Myocyte (in vitro differentiated cells): ENCODE measurements at regions not wholly inside any gene's neighbourhood (a gene's known extent, or its start where the extent isn't known, plus 50 kb on each side); places are given as distances from the start of the nearest gene placed in this dataset.

ENCODE experiments used
- DNase-seq: peaks from one replicate; pipeline ENCODE4 v3.0.0-alpha.2; 2012; ENCODE audit warnings: low read depth

DNA sequence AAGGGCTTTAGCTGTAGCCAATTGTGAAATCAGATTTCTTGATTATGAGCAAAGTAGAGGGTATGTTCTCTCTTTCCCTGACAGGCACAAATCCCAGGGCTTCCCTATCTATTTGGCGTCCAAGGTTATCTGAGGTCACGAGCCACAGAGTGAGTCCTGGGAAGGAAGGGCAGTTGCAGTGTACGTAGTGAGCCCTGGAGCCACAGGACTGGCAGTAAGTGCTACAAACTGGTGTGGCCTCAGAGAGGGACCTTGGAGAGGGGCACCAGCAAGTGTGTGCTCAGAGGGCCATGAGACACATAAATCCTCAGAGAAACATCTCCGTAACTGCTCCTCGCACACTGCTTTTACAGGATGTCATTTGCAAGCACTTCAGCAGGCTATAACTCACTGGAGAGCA is 115.5 kb upstream of the SH3BP4 start:
- no peak for DNase-seq

DNA sequence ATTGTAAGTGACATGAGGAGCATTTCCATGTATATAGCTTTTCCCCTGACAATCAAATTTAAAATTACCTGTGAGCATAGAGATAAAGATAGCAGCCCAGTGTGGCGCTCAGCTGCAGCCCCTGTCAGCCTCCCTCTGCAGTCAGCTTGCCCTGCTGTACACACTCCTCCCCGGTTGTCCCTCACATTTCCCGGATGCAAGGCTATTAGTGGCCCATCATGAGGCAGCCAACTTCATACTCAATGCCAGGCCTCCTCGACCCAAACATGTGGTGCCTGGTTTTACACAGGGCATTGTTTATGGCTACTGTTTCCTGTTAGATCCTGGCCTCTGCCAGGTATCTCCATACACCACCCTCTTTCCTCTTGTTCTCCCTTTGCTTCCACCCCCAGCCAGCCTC is 116.1 kb upstream of the SH3BP4 start:
- no peak for DNase-seq

DNA sequence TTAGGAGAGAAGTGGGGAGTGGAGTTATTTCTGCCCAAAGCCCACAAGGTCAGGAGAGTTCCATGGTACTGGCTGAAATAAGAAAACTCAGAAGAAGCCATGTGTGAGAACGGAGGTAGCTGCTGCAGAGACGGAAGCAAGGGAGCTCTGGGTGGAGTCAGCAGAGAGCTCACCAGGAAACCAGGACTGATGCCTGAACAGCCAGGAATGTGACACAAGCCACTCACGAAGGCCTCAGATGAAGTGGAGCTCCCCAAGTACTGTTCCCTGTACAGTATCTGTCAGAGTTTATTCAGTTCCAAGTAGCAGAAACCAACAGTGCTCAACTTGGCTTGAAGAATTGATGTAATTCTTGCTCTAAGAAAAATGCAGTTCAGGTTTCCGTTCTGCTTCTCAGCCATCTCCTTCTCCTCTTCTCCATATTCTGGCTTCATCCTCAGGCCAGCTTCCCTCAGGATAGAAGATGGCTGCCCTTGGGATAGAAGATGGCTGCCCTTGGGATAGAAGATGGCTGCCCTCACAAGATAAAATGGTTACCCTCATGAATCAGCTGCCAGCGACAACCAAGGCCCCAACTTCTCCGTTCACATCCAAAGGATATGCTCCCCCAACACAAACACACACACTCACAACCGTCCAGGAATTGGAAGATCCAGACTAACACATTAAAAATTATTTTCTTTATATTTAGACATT is 117.4 kb upstream of the SH3BP4 start:
- no peak for DNase-seq

DNA sequence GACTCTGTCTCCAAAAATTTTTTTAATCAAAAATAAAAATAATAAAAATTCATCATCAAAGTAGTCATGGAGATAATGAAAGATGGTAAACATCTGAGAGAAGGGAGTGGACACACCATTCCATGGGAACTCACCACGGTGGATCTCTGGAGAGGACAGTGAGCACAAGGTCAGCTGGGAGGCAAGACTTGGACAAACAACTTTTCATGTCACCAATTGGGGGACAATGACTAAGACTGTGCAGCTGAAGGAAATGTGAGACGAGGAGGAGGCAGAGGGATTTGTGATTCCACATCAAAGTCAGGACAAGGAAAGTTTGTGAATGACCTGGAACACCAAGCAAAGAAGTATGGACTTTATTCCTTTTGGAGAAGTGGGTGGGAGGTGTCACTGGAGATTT is 121.0 kb upstream of the SH3BP4 start:
- no peak for DNase-seq

DNA sequence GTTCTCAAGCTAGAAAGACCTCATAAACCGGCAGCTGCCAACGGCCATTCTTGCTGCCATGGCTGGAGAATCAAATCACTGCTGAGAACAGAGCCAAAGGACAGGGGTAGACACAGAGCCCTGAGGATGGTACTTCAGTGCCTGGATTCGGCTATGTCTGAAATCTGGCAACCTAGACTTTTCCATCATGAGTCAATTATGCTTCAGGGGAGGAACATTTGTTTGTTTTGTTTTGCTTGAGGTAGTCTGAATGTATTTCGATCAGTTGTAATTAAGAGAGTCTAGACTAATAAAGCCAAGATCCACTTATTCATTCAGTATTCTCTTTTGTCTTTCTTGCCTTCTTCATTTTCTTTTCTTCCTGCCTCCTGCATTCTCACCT is 122.8 kb upstream of the SH3BP4 start:
- no peak for DNase-seq

DNA sequence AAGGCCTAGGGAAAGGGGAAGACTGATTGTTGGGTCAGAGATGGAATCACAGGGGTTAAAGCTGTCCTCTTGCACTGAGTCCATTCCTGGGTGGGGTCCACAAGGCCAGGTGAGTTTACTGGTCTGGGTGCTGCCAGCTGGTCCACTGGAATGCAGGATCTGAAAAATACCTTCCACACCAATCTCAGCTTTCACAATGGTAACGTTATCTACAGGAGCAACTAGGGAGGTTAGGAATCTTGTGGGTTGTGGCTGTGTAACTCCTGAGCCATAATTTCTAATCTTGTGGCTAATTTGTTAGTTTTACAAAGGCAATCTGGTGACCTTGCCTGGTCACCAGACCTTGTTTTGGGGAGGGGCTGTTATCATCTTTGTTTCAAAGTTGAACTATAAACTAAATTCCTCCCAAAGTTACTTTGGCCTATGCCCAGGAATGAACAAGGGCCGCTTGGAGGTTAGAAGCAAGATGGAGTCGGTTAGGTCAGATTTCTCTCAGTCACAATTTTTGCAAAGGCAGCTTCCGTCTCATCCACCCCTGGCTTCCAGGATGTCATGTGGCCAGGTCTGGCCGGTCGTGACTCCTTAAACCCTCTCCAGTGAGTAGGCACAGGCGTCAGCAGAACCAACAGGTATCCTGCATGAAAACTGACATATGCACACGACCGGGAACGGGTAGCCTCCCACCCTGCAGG is 123.3 kb upstream of the SH3BP4 start:
- no peak for DNase-seq

DNA sequence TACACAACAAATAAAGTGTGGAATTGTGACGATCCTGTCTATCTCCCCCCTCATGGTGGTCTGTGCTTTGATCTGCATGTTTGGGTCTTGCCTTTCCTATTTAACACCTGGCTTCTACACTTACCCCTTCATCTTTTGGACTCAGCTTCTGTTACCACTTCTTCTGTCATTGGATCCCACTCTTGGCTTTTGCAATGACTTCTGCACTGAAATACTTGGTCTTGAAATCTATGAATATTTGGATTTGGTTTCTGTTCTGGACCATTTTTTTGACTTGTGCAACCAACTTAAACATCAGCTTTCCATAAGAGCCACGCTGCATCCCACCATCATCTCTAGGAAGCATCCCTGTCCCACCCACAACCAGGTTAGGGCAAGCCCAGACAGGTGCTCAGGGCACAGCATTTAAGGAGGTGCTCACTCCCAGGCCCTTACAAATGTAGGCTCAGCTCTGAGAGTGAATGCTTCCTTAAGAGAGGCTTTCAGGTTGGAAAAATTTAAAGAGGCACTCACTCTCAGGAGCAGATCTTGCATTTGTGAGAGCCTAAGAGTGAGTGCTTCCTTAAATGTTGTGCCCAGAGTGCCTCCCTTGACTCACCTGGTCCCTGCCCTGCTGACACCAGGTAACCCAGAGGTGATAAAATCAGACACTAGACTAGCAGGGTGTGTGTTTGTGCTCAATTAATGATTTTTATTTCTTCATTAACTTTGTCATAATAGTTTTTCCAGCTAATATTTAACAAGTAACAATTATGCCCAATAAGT is 124.5 kb upstream of the SH3BP4 start:
- DNase-seq: no peak

DNA sequence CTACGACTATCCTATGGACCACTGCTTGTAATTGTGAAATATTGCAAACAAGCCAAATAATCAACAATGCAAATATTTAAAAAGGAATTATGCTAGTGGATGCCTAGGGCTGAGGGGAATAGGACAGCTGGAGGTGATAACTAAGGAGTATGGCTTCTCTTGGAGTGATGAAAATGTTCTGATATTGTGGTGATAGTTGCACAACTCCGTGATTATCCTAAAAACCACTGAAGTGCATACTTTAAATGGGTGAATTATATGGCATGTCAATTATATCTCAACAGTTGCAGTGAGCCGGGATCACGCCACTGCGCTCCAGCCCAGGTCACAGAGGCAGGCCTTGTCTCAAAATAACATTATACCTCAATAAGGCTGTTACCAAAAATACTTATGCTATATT is 125.1 kb upstream of the SH3BP4 start:
- DNase-seq: no peak

DNA sequence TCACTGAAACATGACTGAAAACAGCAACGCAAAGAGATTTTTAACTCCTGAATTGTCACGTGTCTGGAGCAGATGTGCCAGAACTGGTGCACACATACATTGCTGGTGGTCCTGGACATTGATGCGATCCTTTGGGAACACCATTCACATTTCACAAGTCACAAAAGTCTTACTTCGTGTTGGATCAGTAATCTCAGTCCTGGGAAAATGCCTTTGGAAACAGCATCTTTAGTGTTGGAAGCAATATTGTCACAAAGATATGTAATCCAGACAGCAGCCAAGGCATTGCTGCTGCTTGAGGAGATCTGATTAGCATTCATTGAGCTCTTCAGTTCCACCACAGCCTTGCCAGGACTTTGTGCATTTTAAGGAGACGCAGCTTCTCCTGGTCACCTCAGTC is 126.2 kb upstream of the SH3BP4 start:
- DNase-seq: no peak

DNA sequence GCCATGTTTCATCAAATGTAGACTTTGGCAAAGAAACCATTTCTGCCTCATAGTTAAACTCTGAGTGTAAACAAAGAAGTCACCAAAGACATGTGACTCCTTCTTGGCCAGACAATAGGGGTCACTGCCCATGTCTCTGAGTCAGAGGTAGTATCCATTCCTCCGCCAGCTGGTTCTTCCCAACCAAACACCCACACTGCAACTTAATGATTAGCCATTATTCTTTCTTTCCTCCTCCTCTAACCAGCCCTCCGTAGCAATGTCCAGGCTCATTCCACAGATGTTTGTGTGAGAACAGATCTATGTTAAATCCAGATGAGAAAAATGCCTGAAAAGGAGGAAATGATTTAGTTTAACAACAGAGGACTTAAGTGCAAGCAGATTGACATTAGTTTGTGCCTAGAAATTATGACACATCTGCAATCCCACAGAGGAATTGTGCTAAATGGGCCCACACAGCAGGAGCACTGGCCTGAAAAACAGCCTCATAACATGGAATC is 127.9 kb upstream of the SH3BP4 start:
- peak; percentile 86 for DNase-seq

DNA sequence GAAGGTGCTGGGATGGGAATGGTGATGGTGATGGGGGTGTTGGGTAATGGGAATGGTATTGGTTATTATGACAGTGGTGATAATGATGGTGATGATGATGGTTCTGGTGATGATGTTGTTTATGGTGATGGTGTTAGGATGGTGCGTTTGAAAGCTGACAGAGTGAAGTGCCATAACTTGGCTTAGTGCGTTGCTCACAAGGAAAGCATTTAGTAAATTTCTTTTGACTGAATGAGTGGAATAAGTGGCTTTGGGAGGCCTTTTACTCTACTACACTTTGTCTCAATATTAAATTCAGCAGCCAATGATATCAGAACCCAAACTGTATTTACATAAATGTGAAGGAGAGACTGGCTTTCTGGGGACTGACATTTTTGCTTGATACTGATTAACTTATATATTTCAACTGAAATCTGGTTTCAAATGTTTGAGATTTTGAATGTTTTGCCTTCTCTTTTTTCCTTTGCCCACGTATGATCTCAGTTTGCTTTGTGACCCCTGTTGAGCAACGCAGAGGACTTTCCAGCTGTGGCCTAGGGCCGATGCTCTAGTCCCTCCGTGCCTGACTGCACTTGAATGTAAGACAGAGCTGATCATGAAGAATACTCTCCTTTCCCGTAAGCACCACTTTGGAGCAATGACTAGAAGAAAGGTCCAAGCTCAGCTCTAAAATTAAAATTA is 128.5 kb upstream of the SH3BP4 start:
- no peak for DNase-seq

DNA sequence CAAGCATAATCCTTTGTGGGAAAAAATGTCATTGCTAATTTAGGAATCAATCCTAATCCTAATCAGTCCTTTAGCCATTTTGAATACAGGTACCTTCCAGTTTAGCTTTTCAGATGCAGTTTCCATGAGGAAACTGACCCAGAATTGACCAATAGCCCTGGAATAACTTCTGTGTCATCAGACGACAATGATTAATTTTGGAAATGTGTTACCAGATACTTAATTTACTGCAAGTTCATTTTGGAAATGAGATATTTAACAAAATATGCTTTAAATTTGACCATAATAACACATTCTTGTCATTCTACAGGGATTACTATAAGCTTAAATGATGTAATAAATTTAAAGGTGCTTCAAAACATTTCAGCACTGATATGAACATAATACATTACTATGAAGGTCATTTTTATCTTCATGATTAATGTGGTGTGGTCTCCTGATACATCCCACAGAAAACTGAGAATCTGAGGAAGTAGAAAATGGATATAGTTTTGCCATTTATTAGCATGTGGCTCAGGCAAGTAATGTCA is 129.8 kb upstream of the SH3BP4 start:
- DNase-seq: no peak

DNA sequence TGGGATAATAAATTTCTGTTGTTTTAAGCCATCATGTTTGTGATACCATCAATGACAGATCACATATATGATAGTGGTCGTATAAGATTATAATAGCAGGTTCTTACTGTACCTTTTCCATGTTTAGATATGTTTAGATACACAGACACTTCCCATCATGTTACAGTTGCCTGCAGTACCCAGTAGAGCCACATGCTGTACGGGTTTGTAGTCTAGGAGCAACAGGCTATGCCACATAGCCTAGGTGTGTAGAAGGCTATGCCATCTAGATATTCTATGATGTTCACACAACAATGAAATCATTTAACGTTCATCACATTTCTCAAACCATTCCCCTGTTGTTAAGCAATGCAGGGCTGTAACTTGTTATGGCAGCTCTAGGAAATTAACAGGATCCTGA is 132.9 kb upstream of the SH3BP4 start:
- DNase-seq: no peak

DNA sequence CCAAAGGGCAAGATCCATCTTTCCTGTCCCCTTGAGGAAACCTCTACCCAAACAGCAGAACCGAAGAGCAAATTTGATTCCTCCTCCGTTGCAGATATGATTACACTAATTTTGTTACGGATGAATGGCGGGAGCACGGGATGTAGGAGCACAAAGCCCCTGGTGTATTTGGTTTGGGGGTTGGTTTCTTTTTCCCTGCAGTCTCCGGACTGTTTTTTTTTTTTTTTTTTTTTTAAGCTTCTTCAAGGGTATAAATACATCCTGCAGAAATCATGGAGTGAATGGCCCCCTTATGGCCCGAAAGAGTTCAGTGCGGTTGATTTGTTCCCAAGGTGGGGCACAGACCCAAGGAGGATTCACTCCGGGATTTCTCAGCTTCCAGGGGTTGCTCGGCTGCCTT is 135.3 kb upstream of the SH3BP4 start:
- no peak for DNase-seq

DNA sequence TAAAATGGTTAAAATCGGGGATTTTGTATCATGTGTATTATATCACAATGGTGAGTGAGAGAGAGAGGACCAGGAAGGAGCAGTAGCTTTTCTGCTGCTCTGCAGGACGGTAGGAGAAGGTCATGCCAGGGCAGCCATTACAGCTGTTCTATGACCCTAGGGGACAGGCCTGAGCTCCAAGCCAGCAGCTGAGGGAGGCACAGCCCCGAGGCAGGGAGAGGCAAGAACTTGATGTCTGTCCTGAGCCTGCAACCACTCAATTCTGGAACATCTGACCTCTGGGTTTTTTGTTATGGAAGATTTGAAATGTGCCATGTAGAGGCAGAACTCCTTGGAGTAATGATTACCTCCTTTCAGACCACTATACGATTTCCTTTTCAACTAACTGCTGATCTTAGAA is 135.8 kb upstream of the SH3BP4 start:
- peak; percentile 47 for DNase-seq

DNA sequence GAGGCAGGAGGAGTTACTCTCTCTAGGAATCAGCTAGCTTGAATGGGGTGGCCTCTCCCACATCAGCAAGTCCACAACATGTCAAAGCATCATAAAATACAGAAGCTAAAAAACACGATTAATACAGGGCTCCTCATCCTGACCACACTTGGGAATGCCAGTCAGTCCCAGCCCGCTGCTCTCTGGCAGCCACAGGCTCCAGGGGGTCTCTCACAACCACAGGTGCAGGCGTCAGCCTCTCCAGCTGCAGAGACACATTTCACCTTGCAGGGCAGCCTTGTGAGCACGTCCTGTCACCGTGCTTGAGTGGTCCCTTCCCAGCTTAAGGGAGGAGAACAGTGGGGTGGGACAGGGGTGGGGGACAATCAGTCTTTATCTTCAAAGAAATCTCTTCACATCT is 137.4 kb upstream of the SH3BP4 start:
- DNase-seq: no peak

DNA sequence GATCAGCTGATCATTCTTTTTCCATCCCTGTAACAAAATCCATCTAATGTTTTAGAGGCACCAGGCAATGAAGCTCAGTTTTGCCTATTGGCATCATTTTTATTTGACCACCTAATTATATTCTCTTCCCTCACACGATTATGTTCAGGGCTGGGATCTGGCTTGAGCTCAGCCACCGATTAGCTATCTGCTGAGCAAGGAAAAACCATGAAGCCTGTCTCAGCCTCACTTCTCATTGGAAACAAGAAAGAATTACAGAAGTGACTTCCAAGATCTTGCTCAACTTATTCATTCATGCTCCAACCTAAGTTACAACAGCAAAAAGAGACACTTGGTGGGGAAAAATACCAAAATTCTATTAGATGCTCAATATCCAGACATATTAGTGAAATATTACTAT is 139.0 kb upstream of the SH3BP4 start:
- DNase-seq: no peak

DNA sequence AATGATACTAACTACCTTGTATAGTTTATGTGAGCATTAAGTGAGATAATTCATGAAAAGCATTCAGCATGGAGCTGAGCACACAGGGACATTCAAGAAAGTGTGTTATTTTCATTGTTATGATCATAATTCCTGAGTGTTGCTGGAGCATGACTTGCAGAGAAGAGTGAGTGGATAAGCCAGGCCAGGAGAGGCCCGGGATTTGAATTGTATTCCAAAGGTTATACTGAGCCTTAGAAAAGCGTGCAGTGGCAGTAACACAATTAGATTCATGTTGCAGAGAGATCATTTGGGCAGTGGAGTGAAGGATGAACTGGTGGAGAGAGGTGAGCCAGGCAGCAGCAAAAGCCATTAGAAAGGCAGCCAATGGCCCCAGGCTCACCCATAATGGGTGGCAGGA is 142.9 kb upstream of the SH3BP4 start:
- no peak for DNase-seq

DNA sequence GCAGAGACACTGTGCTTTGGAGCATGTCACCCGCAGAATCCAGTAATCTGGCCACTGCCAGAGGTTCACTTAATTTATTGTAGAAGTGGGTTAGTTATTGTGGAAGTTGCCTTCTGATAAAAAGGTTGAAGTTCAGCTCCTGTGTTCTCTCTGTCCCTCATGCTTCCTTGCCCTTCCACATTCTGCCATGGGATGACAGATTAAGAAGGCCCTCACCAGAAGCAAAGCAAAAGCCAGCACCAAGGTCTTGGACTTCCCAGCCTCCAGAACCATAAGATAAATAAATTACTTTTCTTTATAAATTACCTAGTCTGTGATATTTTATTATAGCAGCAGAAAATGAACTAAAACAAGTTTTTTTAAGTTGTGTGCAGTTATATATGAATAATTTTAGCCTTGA is 145.0 kb upstream of the SH3BP4 start:
- DNase-seq: no peak

DNA sequence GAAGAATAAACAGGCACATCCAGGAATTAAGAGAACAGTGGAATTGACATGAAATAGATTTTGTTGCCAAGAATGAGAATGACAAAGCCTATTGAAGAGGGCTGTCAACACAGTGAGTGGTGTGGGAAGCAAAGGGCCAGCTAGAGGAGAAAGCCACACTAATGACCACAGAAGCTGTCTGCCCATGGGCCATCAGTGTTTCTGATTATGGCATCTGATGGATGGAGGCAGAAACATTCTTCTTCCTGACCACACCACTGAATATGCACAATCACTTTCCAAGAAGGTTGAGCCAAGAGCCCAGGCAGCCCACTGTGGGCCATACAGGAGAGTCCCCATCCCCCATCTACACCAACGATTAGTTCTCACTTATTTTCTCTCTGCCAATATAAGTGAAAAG is 146.0 kb upstream of the SH3BP4 start:
- DNase-seq: peak; percentile 81

DNA sequence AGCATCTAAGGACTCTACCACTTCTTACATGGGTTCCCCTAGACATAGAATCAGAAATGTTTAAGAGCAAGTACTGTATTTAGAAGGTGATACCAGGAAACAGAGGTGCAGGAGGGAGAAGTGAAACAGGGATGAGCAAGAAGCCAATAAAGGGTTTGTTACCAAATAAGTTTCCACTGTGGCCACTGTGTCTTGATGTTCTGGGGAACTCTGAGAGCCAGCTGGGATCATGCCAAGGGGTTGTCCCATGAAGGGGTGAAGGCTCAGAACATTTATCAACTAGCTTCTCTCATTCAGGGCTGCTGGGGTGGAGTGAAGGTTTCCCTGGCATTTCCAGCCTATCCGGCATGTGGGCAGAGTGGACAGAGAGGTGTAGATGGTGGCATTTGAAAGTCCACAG is 147.1 kb upstream of the SH3BP4 start:
- DNase-seq: no peak

DNA sequence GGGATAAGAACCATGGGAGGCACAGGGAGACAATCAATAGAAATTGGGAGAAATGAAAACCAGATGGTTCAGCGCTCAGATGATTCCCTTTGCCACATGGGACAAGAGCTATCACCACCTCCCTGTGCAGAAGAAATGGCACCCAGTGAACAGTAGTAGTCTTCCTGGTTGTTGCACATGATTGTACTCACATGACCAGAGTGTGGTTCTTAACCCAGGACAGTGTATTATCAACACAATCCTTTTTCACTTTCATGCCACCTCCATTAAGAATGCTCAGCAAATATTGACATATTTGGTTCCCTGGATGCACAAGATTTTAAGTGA is 149.0 kb upstream of the SH3BP4 start:
- DNase-seq: no peak
